GM23338 (cell line): ENCODE measurements at regions not wholly inside any gene's neighbourhood (a gene's known extent, or its start where the extent isn't known, plus 50 kb on each side); places are given as distances from the start of the nearest gene placed in this dataset.

ENCODE experiments used
- ATAC-seq: fragments of 200-7000 bp; cut with Tn5 transposase; 3 replicates; pipeline ENCODE4 v1.9.1; 2020
- DNase-seq: peaks from one replicate; pipeline ENCODE4 v3.0.0-alpha.2; 2015; ENCODE audit warnings: low spot score
- H2AFZ ChIP-seq: fragments of 200-600 bp; sonication (generic); 2 replicates; pipeline ENCODE4 v1.8.0; 2016; ENCODE audit warnings: antibody characterized with exemption, mild to moderate bottlenecking, moderate library complexity
- H3F3A ChIP-seq: fragments of 200-600 bp; sonication (generic); replicated peaks from 2 replicates; pipeline ENCODE4 v1.8.0; 2017; ENCODE audit warnings: antibody characterized with exemption, mixed run types, low read depth
- H3K27ac ChIP-seq: fragments of 200-600 bp; sonication (generic); 2 replicates; pipeline ENCODE4 v1.6.1; 2016; ENCODE audit warnings: low read depth
- H3K27me3 ChIP-seq: fragments of 200-600 bp; sonication (generic); 2 replicates; pipeline ENCODE4 v1.8.0; 2016; ENCODE audit warnings: mild to moderate bottlenecking, mixed run types, moderate library complexity; ENCODE audit not compliant: insufficient read depth
- H3K36me3 ChIP-seq: fragments of 200-600 bp; sonication (generic); 2 replicates; pipeline ENCODE4 v1.8.0; 2016; ENCODE audit warnings: mild to moderate bottlenecking; ENCODE audit not compliant: insufficient read depth
- H3K4me1 ChIP-seq: fragments of 200-600 bp; sonication (generic); 2 replicates; pipeline ENCODE4 v1.8.0; 2016; ENCODE audit warnings: mild to moderate bottlenecking, moderate library complexity; ENCODE audit not compliant: insufficient read depth
- H3K4me2 ChIP-seq: fragments of 200-600 bp; sonication (generic); 2 replicates; pipeline ENCODE4 v1.7.1; 2017; ENCODE audit warnings: mixed run types
- H3K4me3 ChIP-seq: fragments of 200-600 bp; sonication (generic); 2 replicates; pipeline ENCODE4 v1.6.1; 2016; ENCODE audit warnings: mixed run types
- H3K79me2 ChIP-seq: fragments of 200-600 bp; sonication (generic); replicated peaks from 2 replicates; pipeline ENCODE4 v1.8.0; 2017; ENCODE audit warnings: mild to moderate bottlenecking; ENCODE audit not compliant: insufficient read depth
- H3K9me2 ChIP-seq: fragments of 200-600 bp; sonication (generic); 2 replicates; pipeline ENCODE4 v1.8.0; 2017; ENCODE audit not compliant: insufficient read depth
- H4K20me1 ChIP-seq: fragments of 200-600 bp; sonication (generic); replicated peaks from 2 replicates; pipeline ENCODE4 v1.8.0; 2017; ENCODE audit warnings: mild to moderate bottlenecking; ENCODE audit not compliant: insufficient read depth
- H3K27ac Mint-ChIP-seq: 2 replicates; pipeline ENCODE4 v1.8.0; 2020; ENCODE audit warnings: inconsistent platforms, mild to moderate bottlenecking, moderate library complexity, mixed read lengths
- H3K27me3 Mint-ChIP-seq: 3 replicates; pipeline ENCODE4 v1.8.0; 2022; ENCODE audit warnings: low read depth, mild to moderate bottlenecking, moderate library complexity, mixed read lengths, inconsistent platforms; ENCODE audit not compliant: insufficient read depth, poor library complexity
- H3K36me3 Mint-ChIP-seq: 3 replicates; pipeline ENCODE4 v1.8.0; 2021; ENCODE audit warnings: low read depth, mild to moderate bottlenecking, inconsistent platforms, moderate library complexity, mixed read lengths
- H3K4me1 Mint-ChIP-seq: 3 replicates; pipeline ENCODE4 v1.8.0; 2020; ENCODE audit warnings: mild to moderate bottlenecking, inconsistent platforms, mixed read lengths
- H3K4me3 Mint-ChIP-seq: 3 replicates; pipeline ENCODE4 v1.8.0; 2021; ENCODE audit warnings: moderate library complexity, mild to moderate bottlenecking, inconsistent platforms, mixed read lengths
- H3K9me3 Mint-ChIP-seq: 3 replicates; pipeline ENCODE4 v1.8.0; 2020; ENCODE audit warnings: moderate library complexity, mild to moderate bottlenecking, inconsistent platforms, mixed read lengths
- CREB1 ChIP-seq: fragments of 250-450 bp; sonication (Bioruptor Pico); IDR thresholded peaks from 2 replicates; pipeline ENCODE4 v1.5.0; 2020; ENCODE audit warnings: low read depth, mild to moderate bottlenecking, moderate library complexity
- EZH2phosphoT487 ChIP-seq: fragments of 200-600 bp; sonication (generic); IDR thresholded peaks from one replicate; pipeline ENCODE4 v1.8.1; 2018; ENCODE audit warnings: antibody characterized with exemption; ENCODE audit not compliant: unreplicated experiment
- ZNF331 ChIP-seq: fragments of 250-450 bp; sonication (Bioruptor Pico); IDR thresholded peaks from 2 replicates; pipeline ENCODE4 v1.5.0; 2020; ENCODE audit warnings: low read depth, mild to moderate bottlenecking, moderate library complexity
- TF ChIP-seq, protein P1 (sequence below): fragments of 250-450 bp; sonication (Bioruptor Pico); IDR thresholded peaks from 2 replicates; pipeline ENCODE4 v1.5.0; 2020; ENCODE audit warnings: mild to moderate bottlenecking, moderate library complexity

DNA sequence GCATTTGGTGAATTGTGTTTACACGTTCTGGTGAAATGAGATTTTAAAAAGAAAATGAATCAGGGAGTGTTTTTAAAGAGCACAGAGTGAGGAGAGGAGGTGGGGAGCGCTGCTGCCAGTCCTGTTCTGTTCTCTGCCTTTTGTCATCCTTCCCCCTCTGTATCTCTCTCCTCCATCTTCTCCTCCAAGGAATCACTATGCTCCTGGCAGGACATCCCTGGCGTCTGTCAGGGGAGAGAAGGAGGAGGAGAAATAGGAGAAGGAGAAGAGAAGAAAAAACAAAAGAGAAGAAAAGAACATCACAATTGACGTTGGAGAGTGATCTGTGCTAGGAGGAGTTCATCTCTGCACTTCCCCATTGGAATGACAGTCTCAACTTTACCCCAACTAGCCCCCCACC, 627.6 kb upstream of the TBL1XR1 start:
- Mint-ChIP-seq H3K27ac (no peak overlapping the region), H3K4me1 (peaks cover 9% of the 10 kb centered on the region), H3K36me3 (no peaks in the 10 kb centered on the region), H3K27me3 (peaks cover 3% of the 10 kb centered on the region), H3K9me3 (no peaks in the 10 kb centered on the region), H3K4me3 (no peak overlapping the region)
- Histone ChIP-seq H3K79me2 (no peaks in the 10 kb centered on the region), H3K4me1 (peaks cover 6% of the 10 kb centered on the region; the same call in 1 of the 2 replicates), H3K36me3 (no peaks in the 10 kb centered on the region), H3K4me2 (no peak overlapping the region), H3K27me3 (no peaks in the 10 kb centered on the region), H3K9me2 (no peaks in the 10 kb centered on the region), H3F3A (no peaks in the 10 kb centered on the region), H3K27ac (no peak overlapping the region), H4K20me1 (no peaks in the 10 kb centered on the region), H2AFZ (peak overlapping the region; percentile 61; the same call in 1 of the 2 replicates), H3K4me3 (no peak overlapping the region)
- TF ChIP-seq, protein P1, sequence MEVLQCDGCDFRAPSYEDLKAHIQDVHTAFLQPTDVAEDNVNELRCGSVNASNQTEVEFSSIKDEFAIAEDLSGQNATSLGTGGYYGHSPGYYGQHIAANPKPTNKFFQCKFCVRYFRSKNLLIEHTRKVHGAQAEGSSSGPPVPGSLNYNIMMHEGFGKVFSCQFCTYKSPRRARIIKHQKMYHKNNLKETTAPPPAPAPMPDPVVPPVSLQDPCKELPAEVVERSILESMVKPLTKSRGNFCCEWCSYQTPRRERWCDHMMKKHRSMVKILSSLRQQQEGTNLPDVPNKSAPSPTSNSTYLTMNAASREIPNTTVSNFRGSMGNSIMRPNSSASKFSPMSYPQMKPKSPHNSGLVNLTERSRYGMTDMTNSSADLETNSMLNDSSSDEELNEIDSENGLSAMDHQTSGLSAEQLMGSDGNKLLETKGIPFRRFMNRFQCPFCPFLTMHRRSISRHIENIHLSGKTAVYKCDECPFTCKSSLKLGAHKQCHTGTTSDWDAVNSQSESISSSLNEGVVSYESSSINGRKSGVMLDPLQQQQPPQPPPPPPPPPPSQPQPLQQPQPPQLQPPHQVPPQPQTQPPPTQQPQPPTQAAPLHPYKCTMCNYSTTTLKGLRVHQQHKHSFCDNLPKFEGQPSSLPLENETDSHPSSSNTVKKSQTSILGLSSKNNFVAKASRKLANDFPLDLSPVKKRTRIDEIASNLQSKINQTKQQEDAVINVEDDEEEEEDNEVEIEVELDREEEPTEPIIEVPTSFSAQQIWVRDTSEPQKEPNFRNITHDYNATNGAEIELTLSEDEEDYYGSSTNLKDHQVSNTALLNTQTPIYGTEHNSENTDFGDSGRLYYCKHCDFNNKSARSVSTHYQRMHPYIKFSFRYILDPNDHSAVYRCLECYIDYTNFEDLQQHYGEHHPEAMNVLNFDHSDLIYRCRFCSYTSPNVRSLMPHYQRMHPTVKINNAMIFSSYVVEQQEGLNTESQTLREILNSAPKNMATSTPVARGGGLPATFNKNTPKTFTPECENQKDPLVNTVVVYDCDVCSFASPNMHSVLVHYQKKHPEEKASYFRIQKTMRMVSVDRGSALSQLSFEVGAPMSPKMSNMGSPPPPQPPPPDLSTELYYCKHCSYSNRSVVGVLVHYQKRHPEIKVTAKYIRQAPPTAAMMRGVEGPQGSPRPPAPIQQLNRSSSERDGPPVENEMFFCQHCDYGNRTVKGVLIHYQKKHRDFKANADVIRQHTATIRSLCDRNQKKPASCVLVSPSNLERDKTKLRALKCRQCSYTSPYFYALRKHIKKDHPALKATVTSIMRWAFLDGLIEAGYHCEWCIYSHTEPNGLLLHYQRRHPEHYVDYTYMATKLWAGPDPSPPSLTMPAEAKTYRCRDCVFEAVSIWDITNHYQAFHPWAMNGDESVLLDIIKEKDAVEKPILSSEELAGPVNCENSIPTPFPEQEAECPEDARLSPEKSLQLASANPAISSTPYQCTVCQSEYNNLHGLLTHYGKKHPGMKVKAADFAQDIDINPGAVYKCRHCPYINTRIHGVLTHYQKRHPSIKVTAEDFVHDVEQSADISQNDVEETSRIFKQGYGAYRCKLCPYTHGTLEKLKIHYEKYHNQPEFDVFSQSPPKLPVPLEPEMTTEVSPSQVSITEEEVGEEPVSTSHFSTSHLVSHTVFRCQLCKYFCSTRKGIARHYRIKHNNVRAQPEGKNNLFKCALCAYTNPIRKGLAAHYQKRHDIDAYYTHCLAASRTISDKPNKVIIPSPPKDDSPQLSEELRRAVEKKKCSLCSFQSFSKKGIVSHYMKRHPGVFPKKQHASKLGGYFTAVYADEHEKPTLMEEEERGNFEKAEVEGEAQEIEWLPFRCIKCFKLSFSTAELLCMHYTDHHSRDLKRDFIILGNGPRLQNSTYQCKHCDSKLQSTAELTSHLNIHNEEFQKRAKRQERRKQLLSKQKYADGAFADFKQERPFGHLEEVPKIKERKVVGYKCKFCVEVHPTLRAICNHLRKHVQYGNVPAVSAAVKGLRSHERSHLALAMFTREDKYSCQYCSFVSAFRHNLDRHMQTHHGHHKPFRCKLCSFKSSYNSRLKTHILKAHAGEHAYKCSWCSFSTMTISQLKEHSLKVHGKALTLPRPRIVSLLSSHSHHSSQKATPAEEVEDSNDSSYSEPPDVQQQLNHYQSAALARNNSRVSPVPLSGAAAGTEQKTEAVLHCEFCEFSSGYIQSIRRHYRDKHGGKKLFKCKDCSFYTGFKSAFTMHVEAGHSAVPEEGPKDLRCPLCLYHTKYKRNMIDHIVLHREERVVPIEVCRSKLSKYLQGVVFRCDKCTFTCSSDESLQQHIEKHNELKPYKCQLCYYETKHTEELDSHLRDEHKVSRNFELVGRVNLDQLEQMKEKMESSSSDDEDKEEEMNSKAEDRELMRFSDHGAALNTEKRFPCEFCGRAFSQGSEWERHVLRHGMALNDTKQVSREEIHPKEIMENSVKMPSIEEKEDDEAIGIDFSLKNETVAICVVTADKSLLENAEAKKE (CRISPR knock-in tag) = no peak
- TF ChIP-seq EZH2phosphoT487 (no peak), CREB1 (no peak)
- ATAC-seq (no peak), DNase-seq (no peak)

DNA sequence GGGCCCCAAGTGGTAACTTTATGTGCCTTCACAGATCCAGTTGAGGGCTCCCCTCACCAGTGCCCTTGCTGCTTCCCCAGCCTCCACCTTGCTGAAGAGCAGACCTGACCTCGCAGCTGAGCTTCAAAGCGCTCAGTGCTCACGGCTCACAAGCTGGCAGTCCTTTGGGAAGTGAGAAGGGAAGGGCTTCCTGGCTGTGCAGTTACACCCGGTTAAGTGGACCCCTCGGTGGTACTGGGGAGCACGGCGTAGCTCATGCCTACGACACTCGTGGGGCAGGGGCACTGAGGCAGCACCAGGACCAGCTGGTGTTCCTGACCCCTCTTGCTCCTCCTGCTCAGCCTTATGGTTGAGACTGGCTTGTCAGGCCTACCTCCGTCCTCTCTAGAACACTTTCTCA, 629.0 kb upstream of the TBL1XR1 start:
- Mint-ChIP-seq H3K27me3 (peaks cover 3% of the 10 kb centered on the region), H3K27ac (no peak overlapping the region), H3K9me3 (no peaks in the 10 kb centered on the region), H3K4me1 (peaks cover 9% of the 10 kb centered on the region), H3K4me3 (no peak overlapping the region), H3K36me3 (no peaks in the 10 kb centered on the region)
- Histone ChIP-seq H4K20me1 (no peaks in the 10 kb centered on the region), H3K4me1 (peaks cover 6% of the 10 kb centered on the region; the same call in 1 of the 2 replicates), H3K79me2 (no peaks in the 10 kb centered on the region), H3K9me2 (no peaks in the 10 kb centered on the region), H3K4me3 (no peak overlapping the region), H3K4me2 (no peak overlapping the region), H3K27me3 (no peaks in the 10 kb centered on the region), H3K27ac (no peak overlapping the region), H2AFZ (peak overlapping the region; percentile 76; the same call in 1 of the 2 replicates), H3K36me3 (no peaks in the 10 kb centered on the region), H3F3A (no peaks in the 10 kb centered on the region)
- ATAC-seq = no peak
- TF ChIP-seq ZNF331 = no peak
- TF ChIP-seq CREB1 = no peak
- no peak for DNase-seq
